CD4-positive, alpha-beta T cell treated with Interleukin-6 for 4 hours (primary cell): ENCODE measurements at regions not wholly inside any gene's neighbourhood (a gene's known extent, or its start where the extent isn't known, plus 50 kb on each side); places are given as distances from the start of the nearest gene placed in this dataset.

Experiments used
- DNase-seq: peaks from one replicate; pipeline ENCODE4 v3.0.0-alpha.2; 2020; ENCODE audit warnings: mixed read lengths

DNA sequence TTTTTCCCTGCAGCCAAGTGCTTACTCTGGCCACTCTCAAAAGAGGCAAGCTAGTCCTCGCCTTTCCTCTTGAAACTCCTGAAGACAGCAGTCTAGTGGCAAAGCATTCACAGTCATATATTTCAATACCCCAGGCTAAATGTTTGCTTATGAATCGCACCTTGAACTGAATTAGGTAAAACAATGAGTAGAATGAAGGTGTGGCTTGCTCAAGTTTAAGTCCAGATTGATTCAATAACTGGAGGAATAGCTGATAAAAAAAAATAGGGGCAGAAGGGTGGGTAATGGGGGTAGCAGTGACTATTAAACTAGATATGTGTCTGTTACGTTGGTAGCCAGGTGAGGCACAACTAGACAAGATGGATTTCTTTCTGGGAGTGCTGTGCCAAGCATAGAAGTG, 88.2 kb upstream of the EPB41L3 start:
- no peak for DNase-seq

DNA sequence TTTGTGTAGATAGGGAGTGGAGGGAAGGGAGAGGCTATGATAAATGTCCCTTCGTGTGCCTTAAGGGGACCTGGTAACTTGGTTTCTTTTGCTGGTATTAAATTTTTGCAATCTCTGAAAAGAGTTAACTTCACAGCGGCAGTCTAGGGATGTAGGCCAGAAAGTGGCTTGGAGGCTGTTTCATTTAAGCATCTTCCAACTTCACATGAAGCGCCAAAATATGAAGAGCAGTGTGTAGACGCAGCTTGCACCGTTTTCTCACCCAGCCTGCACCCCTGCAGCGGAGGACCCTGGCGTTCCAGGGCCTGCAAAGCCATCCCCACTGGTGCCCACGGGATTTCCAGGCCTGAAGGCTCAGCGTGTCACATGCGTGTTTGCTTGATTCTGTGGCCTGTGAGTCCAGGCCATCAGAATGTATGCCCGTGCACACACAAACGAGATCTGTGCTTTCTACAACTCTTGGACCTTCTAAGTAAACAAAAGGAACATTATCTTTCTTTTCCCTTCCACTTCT, 87.2 kb upstream of the EPB41L3 start:
- DNase-seq = no peak

DNA sequence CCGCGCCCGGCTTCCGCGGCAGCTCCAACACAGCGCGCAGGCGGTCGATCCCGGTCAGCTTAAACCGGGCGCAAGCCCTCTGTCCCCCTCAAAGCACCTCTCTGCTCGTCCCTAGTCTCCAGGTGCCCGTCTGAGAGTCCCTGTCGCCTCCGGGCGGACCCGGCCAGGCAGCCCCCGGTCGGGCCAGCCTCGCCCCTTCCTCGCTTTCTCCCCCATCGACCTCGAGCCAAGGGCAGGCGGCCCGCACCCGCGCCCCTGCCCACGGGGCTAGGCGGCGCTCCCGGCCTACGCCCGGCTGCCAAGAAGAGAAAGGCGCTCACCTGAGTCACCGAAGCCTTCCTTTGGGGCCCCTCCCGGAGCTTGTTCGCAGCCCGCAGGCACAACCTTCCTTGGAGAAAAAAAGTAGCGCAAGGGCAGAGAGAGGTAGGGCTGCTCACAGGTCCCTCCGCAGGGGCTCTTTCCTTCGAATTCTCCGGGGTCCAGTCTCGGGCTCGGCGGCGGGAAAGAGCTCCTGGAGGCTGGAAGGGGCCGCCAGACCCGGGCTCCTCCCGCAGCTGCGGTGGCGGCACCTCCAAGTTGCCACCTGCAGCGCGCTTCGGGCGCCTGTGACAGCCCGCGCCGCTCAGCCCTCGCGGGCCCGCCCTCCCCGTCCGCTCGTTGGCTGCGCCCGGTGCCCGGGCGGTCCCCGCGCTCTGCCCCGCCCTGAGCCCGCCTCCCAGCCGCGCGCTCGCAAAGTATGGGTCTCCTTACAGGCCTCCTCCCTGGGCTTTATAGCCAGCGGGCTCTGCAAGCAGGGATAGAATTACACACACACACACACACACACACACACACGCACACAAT, 86.5 kb upstream of the EPB41L3 start:
- DNase-seq = peak; percentile 53

DNA sequence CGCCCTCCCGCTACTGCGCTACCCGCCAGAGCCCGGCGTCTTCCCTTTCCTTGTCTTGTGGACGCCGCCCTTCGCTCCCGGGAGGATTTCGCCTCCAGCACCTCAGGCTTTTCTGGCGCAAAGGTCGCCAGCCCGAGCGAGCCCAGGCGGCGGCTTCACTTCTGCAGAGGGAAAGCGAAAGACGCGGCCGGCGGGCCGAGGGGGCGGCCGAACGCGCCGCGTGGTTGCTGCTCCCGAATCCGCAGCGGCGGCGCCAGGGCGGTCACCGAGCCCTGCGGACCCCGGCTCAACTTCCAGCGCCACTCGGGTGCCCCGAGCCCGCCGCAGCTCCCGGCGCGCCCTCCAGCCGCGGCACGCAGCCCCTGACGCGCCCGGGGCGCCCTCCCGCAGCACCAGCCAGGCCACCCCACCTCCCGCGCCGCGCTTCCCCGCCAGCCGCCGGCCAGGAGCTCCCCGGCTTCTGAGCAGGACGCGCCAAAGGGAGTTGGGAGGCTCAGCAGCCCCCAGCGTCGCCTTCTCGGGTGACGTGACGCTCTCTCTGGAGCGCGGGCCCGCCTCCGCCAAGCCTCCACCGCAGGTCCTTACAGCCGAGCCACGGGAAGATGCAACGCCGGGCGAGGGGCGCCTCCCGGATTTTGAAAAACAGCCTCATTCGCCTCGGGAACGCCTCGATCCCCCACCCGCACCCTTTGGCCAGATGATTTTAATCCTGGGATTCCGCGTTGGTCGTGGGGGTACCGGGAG, 84.9 kb upstream of the EPB41L3 start:
- no peak for DNase-seq

DNA sequence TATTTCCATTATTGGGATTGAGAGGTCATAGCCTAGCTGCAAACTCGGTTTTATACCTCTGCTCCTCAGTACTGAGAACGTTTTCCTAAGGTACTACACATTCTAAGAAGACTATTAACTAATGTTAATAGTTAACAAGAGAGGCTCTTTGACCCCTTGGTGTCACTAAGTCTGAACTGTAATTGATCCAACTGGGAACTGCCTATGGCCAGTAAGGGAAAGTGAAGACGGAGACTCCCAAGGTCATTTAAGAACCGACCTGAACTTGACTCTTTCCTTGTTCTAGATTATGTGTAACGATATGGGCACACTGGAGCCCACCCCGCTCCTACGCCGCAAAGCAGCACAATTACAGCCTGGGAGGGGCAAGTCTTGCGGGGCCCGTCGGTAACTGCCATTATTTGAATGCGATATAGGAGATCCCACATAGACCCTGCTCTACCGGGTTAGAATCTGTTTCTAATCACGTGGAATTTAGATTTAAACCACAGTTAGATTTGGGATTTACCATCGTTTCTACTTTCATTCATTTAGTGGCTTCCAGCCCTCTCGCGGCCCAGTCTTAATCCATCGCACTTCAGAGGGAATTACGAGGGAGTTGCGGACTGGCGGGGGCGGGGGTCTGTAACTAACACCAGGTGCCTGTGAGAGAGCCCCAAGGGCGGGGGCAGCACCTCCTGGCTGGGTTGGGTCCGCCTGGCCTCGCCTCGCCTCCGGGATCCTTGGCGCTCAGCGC, 84.1 kb upstream of the EPB41L3 start:
- no peak for DNase-seq

DNA sequence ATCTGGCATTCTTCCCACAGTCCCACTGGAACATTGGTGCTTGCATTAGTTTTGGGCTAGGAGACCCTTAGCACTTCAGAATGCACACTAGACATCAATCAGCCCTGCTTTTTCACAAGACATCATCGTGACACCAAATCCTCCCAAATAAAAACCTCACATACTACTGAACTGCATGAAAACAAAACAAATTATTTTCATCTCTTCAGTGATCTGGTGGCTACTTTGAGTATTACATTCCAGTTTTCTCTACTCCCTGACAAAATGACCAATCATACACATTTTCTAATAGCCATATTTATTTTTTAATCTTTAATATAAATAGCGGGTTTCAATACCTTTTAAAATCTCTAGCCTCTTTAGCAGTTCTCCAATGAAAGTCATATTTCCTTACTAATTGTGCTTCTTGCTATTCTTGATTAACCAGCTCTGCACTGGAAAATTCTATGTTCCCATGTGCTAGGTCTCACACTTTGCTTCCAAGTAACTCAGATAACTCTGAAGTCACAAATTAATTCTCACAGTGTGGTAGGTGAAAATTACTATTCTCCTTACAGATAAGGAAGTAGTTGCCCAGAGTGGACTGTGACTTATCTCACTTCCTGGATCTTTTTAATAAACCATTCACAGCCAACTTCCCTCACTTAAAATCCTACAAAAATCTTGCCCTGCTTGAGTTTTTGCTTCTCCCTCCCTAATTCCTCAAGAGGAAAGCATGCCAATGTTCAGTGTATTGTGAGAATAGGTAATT, 82.5 kb upstream of the EPB41L3 start:
- DNase-seq = no peak

DNA sequence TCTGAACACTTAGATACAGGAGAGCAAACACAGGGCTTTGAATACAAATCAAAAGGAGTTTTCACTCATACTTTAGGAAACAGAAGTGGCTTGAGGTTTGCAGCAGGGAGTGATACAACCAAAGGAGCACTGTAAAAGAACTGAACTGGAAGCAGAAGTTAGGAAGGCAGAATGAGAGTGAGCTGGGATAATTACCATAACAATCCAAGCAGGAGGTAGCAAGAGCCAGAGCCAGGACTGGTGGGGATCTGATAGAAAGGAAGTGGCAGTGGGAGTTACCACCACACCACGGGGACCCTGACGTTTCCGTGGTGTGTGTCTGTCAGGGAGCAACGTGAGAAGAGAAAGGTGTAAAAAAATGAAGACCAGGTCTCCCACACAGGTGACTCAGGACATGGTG, 81.3 kb upstream of the EPB41L3 start:
- DNase-seq = no peak

DNA sequence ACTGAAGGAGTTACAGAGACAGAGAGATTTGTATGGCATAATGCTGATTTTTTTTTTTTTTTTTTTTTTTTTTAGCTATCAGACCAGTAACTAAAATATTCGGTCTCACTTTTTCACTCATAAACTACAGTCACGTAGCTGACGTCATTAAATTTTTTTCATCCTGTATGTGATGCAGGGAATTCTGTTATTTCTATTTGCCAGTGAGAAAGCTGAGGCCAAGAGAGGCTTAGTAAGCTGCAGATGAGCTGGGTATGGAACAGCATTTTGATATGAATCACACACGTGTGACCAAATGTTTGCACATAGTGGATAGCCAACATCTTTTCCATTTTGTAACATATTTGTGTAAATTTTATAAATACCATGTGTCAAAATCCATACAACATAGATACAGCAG, 79.1 kb upstream of the EPB41L3 start:
- DNase-seq = no peak

DNA sequence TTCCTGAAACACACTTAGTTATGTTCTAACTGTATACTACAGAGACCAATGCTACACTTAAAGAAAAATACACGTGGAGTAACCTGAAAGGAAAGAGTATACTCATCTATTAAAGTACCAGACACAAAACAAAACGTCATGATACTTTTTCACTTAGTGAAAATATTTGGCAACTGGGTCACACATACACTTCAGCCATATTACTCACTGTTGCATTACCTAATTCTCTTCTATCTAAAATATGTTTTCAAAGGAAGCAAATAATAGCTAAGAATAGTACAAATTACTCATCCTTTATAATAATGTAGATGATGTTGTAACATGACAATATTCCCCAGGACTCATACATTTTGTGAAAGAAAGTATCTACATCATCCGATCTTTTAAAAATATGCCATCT, 76.5 kb upstream of the EPB41L3 start:
- no peak for DNase-seq

DNA sequence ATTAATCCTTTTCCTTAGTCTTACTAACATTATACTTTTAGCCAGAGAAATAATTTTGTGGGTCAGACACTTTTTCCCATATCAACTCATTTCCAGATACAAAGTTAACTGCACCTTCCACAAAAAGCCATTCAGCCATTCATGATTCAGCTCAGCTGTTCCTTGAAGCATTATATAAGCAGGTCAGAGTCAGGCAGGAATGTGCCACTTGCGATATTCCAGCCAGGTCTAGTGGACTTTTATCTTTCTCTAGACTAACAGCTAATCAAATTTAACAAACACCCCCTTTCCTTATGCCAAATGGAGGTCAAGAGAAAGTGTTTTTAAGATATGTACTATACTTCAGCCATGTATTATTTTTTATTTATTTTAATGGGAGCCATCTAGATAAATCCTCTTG, 75.6 kb upstream of the EPB41L3 start:
- no peak for DNase-seq

DNA sequence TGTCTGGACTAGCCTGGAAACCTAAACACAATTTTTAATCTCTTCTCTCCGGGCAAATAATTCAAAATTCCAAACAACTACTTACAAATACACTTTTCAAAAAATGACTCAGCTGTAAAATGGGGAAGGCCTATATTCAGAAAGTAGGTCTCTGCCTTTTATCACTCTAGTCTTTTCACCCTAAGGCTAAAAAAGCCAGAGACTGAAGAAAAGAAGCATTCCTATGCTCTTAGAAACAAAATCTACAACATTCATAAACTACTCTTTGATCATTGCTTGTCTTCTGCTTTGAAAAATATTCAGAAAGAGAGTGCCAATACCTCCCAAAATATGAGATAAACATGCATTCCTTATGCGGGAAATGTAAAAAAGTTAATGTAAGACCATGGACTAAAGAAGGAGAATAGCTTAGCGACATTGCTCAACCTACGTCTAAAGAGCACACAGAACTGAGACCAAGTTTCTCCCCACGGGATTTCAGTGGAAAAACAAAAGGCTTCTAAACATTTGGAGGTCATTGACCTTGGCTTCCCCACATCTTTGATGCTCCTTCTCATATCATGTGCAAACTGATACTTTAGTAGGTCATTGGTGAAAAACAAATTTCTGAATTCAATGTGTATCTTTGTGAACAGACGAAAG, 74.4 kb upstream of the EPB41L3 start:
- DNase-seq = no peak

DNA sequence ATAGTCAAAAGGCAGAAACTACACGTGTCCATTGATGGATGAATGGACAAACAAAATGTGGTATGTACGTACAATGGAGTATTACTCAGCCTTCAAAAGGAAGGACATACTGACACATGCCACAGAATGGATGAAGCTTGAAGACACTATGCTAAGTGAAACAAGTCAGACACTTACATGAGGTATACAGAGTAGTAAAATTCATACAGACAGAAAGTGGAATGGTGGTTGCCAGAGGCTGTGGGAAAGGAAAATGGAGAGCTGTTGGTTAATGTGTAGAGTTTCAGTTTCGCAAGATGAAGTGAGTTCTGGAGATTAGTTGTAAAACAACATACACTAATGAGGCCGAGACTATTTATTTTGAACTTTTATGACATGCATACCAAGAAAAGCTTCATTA, 67.4 kb upstream of the EPB41L3 start:
- no peak for DNase-seq

DNA sequence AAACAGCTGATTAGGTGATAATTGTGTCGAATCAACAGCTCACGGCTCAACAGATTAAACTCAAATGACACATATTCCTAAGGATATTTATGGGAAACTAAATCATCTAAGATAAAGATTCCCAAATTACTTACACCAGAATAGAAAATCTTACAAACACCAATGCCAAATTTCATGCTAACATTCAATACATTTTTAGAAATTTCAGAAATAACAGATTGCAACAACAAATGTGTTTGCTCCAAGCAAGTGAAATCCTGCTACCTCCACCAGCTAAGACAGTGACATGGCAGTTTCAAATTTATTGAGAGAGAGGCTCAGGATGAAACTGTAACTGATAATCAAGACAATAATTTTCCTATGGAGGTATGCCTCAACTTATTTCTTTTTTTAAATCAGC, 65.0 kb upstream of the EPB41L3 start:
- DNase-seq = no peak

DNA sequence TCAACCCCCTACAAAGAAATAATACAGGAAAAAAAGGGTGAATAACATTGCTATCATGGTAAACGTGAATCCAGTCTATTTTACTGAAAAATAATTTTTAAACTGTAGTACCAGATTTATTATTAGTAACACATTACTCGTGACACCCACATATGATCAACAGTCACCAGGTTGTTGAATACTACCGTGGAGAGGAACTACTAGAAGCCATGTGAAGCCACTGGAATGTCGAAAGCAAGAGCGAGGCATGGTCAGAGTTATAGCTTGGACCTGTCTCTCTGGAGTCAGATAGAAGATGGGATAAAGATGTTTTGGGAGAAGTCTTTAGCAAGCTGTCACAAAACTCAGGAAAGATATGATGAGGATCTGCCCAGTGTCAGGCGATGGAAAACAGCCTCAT, 63.2 kb upstream of the EPB41L3 start:
- DNase-seq = no peak

DNA sequence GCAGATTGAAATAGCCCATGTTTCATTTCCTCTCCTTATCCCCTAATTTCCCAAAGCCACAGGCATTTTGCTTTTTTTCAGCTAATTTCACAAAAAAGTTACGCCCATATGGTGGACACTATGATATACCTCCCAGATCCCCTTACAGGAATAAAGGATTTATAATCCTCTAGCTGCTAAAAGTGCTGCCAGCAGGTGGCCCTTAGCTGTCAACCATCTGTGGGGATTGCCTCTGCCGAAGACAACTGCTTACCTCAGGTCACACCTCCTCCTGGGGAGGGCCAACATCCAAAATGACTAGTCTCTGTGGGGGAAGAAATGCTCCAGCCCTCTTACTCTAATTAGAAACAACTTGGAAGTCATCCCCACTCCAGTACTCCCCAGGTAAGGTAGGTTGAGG, 61.0 kb upstream of the EPB41L3 start:
- DNase-seq = no peak

DNA sequence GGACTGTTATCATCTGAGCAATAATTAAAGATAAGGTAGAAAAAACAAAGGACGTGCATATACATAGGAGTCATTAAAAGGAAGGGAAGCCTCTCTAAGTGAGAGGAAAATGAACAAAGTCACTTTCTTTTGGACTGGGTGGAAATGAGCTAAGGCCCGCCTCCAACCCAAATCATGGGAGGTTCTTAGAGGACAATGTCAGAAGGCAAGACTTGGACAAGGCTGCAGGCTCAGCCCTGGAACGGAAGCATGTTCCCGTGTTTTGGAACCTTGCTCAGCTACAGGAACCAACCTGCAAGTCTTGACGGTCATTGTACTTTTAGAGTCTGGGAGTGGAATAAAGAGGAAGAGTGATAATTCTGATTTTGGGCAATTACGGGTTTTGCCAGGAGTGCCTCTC, 59.4 kb upstream of the EPB41L3 start:
- DNase-seq = no peak

DNA sequence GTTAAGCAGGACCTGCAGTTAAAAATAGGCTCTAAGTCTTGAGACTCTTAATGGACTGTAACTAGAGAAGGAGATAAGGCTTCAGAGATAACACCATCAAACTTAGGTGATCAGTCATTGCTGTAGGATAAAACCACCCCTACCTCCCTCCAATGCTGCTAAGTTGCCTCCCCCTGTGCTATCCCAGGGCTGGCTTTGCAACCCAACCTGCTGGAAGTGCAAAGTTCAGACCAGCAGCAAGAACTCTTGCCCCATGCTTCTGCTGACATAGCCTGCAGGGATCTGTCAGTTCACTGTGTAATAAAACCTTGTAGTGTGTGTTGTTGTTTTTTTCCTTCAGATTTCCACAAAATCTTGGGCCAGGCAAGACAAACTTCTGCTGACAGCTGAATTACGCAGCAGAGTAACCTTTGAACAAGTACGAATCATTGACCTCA, 57.4 kb upstream of the EPB41L3 start:
- no peak for DNase-seq

DNA sequence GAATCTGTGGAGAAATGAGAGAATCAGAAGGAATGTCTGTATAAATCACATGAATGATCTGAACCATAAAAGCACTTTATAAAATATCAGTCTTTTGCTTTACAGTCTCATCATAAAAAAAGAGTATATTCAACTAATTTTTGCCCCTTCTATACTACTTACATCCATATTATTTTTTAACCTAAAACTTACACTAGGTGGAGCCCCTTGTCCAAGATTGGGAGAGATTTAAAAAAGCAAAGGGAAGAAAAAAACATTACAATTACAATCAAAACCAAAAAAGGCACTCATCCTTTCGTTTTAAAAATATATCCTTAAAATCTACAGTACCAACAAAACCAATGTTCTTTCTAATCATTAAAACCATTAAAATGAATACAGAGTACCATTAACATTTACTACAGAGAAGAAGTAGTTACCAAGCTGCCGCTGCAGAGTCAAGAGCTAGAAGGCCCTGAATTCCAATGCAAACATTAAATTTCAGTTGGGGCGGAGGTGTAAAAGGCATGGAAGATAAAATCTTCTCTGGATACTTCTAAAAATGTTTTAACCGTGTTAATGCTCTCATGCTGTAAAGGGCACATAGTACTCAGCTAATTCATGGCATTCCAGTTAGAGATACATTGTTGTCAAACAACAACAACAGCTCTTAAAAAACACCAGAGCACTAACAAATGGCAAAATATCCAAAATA, 56.7 kb upstream of the EPB41L3 start:
- no peak for DNase-seq

DNA sequence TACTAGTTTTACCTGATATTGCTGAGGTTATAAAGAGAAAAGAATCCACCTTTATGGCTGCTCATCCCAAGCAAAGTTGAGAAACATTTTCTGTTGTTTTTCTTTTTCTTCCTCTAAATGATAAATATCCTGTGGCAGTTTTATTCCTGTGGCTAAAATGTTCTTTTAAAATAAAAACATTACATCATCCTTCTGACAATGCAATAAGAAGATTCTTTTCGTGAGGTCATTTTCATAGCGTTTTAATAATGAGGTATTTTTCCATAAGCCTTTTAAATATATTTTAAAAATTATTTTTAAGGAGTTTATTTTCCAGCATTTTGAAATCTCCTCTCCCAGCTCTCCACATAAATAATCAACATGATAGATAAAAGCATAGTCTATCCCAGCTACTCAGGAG, 52.8 kb upstream of the EPB41L3 start:
- DNase-seq = no peak
